Right lobe of liver (tissue), 4 donors: ENCODE measurements at regions not wholly inside any gene's neighbourhood (a gene's known extent, or its start where the extent isn't known, plus 50 kb on each side); places are given as distances from the start of the nearest gene placed in this dataset.

Source experiments
- CTCF ChIP-seq, 4 donors: fragments of 200-600 bp in 3 of 4; fragments of 450-650 bp in 1 of 4; IDR thresholded peaks; one replicate each; pipeline versions ENCODE4 v1.5.1 to v1.8.0; 2016 to 2022; ENCODE audit warnings: antibody characterized with exemption in 4 of 4, mild to moderate bottlenecking in 2 of 4
- POLR2A ChIP-seq: fragments of 450-650 bp; IDR thresholded peaks from one replicate; pipeline ENCODE4 v1.6.1; 2017; ENCODE audit warnings: antibody characterized with exemption, mild to moderate bottlenecking
- donor health status: DM: no; HTN: no; CAD: no.
- donor health status: DM: no; HTN: no; CAD: no.
- donor health status: DM: no; HTN: yes; CAD: no.

- no peak for TF ChIP-seq CTCF (IDR thresholded peaks at IDR 0.05)
- no peak for TF ChIP-seq POLR2A
Observed at GRCh38 chr14:97023871-97024270, 226.7 kb downstream of the VRK1 start.
